ENCODE measurements at regions not wholly inside any gene's neighbourhood (a gene's known extent, or its start where the extent isn't known, plus 50 kb on each side); places are given as distances from the start of the nearest gene placed in this dataset.
"Not testable (repeated sequence)": the region's sequence is repeated elsewhere in the genome, so short reads cannot be mapped to it uniquely, and the experiment has no call there.

DNA sequence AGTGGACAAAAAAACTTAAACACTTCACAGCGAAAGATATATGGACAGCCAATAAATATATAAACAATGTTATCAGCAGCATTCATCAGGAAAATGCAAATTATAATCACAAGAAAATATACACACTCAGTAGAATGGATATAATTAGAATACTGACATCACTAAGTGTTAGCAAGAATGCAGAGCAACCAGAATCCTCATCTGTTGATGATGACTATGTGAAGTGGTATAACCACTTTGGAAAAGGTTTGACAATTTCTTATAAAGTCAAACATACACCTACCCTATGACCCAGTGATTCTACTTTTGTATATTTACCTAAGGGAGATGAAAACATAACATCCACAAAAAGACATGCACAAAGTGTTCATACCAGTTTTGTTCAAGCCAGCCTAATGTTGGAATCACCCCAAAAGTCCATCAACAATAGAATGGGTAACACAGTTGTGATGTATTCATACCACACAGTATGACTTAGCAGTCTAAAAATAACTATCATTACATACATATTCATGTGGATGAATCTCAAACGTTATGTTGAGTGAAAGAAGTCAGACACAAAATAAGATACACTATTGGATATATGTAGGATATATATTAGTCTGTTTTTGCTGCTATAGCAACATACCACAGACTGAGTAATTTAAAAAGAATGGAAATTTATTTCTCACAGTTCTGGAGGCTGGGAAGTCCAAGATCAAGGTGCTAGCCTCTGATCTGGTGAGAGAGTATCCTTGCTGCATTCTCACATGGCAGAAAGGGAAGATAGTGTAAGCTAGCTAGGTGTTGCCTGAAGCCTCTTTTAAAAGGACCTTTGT lies 148.8 kb upstream of the ADAMTSL1 start:
- H4K8ac ChIP-seq (replicated peaks; ENCODE audit: insufficient read length, low read depth, low read length): no peak overlapping the region
- no peaks in the 10 kb centered on the region for H3K23me2 ChIP-seq (ENCODE audit: insufficient read length, low read depth, low read length, poor library complexity, severe bottlenecking)
- H3K9me3 ChIP-seq (ENCODE audit: control insufficient read depth, low read depth, low read length): no peaks in the 10 kb centered on the region
- H3K27ac ChIP-seq (ENCODE audit: insufficient read length, low read depth, low read length): no peak overlapping the region
- no peaks in the 10 kb centered on the region for H3K4me1 ChIP-seq (ENCODE audit: insufficient read depth, low read length)
- Mint-ChIP-seq H3K4me3 (no peak overlapping the region), H3K27ac (no peak overlapping the region), H3K36me3 (ENCODE audit: insufficient read depth in 1 of 3, low read depth in 3 of 3) (peaks cover 0 to 6% (median 0%) of the 10 kb centered on the region in 3 experiments; a peak in 1 of 7 replicates), H3K4me1 (no peaks in the 10 kb centered on the region), H3K9me3 (peaks cover 0 to 12% of the 10 kb centered on the region in 2 experiments; a peak in 3 of 5 replicates), H3K27me3 (ENCODE audit: low read depth) (no peaks in the 10 kb centered on the region)
- no peak overlapping the region for H2BK5ac ChIP-seq (ENCODE audit: insufficient read length, low read length)
- H2BK15ac ChIP-seq (ENCODE audit: low read depth, low read length): no peak overlapping the region
- no peak overlapping the region for H3K56ac ChIP-seq (ENCODE audit: insufficient read length, low read depth, low read length)
- H3K14ac ChIP-seq (ENCODE audit: insufficient read depth, low read length): no peak overlapping the region
- H2AK5ac ChIP-seq (ENCODE audit: insufficient read length, low read length): no peak overlapping the region
- H4K91ac ChIP-seq (ENCODE audit: insufficient read length, low read depth, low read length): no peak overlapping the region
- H4K5ac ChIP-seq (ENCODE audit: insufficient read length, low read depth, low read length): no peak overlapping the region
- no peak overlapping the region for H2BK120ac ChIP-seq (ENCODE audit: low read depth, low read length, poor library complexity, severe bottlenecking)
- no peak for DNase-seq
- H3K4me2 ChIP-seq (ENCODE audit: insufficient read depth, insufficient read length, low read length): no peak overlapping the region
- no peak overlapping the region for H3K4ac ChIP-seq (ENCODE audit: low read depth, low read length)
- no peak overlapping the region for H3K18ac ChIP-seq (ENCODE audit: insufficient read length, low read depth, low read length)
- no peak for TF ChIP-seq CTCF (conservative IDR thresholded peaks at IDR 0.05)
- H2AFZ ChIP-seq (ENCODE audit: low read length): no peak overlapping the region
- no CpG with 5 or more reads among the region's 2 CpGs for WGBS (ENCODE audit: extremely low coverage, insufficient read length, low lambda C conversion rate)
- no peak overlapping the region for H3T11ph ChIP-seq (ENCODE audit: low read length)
- no peak overlapping the region for H3K23ac ChIP-seq (ENCODE audit: insufficient read length, low read depth, low read length)
- no peak overlapping the region for H3K9ac ChIP-seq (ENCODE audit: extremely low read depth, insufficient read length, low read length)
- no peaks in the 10 kb centered on the region for H3K79me1 ChIP-seq (ENCODE audit: insufficient read depth, low read depth, low read length, poor library complexity, severe bottlenecking)
- no peaks in the 10 kb centered on the region for H3K27me3 ChIP-seq (ENCODE audit: insufficient read depth, low read length)
- no peaks in the 10 kb centered on the region for H4K20me1 ChIP-seq (ENCODE audit: control insufficient read depth, insufficient read depth, insufficient read length)
- H2BK12ac ChIP-seq (ENCODE audit: insufficient read length, low read depth, low read length): no peak overlapping the region
- no peak overlapping the region for H2BK20ac ChIP-seq (ENCODE audit: low read depth, low read length, poor library complexity, severe bottlenecking)
- H3K79me2 ChIP-seq (ENCODE audit: insufficient read depth, low read length): no peaks in the 10 kb centered on the region

- not testable (repeated sequence) for H3K27me3 ChIP-seq (ENCODE audit: insufficient read depth, low read length); H3K27me3 Mint-ChIP-seq (ENCODE audit: low read depth); H3K27ac Mint-ChIP-seq; H3K36me3 Mint-ChIP-seq (ENCODE audit: insufficient read depth in 1 of 3, low read depth in 3 of 3); H3K9ac ChIP-seq (ENCODE audit: extremely low read depth, insufficient read length, low read length); H4K20me1 ChIP-seq (ENCODE audit: control insufficient read depth, insufficient read depth, insufficient read length); H3K79me1 ChIP-seq (ENCODE audit: insufficient read depth, low read depth, low read length, poor library complexity, severe bottlenecking); H3K14ac ChIP-seq (ENCODE audit: insufficient read depth, low read length); H3K18ac ChIP-seq (ENCODE audit: insufficient read length, low read depth, low read length); H2BK12ac ChIP-seq (ENCODE audit: insufficient read length, low read depth, low read length); H3K4ac ChIP-seq (ENCODE audit: low read depth, low read length); H3T11ph ChIP-seq (ENCODE audit: low read length); H2AFZ ChIP-seq (ENCODE audit: low read length); H3K56ac ChIP-seq (ENCODE audit: insufficient read length, low read depth, low read length); H2BK20ac ChIP-seq (ENCODE audit: low read depth, low read length, poor library complexity, severe bottlenecking); H3K23ac ChIP-seq (ENCODE audit: insufficient read length, low read depth, low read length); H2BK5ac ChIP-seq (ENCODE audit: insufficient read length, low read length); H3K4me1 Mint-ChIP-seq; H3K23me2 ChIP-seq (ENCODE audit: insufficient read length, low read depth, low read length, poor library complexity, severe bottlenecking); H3K27ac ChIP-seq (ENCODE audit: insufficient read length, low read depth, low read length); H4K91ac ChIP-seq (ENCODE audit: insufficient read length, low read depth, low read length); DNase-seq; H4K8ac ChIP-seq (replicated peaks; ENCODE audit: insufficient read length, low read depth, low read length); H2BK120ac ChIP-seq (ENCODE audit: low read depth, low read length, poor library complexity, severe bottlenecking); H3K4me3 Mint-ChIP-seq; H3K4me1 ChIP-seq (ENCODE audit: insufficient read depth, low read length); H3K79me2 ChIP-seq (ENCODE audit: insufficient read depth, low read length); H2BK15ac ChIP-seq (ENCODE audit: low read depth, low read length); H3K4me2 ChIP-seq (ENCODE audit: insufficient read depth, insufficient read length, low read length); H2AK5ac ChIP-seq (ENCODE audit: insufficient read length, low read length); H3K9me3 ChIP-seq (ENCODE audit: control insufficient read depth, low read depth, low read length); H4K5ac ChIP-seq (ENCODE audit: insufficient read length, low read depth, low read length)
- H3K9me3 Mint-ChIP-seq: peaks cover 0 to 12% of the 10 kb centered on the region in 2 experiments; a peak in 3 of 5 replicates
- no CpG with 5 or more reads among the region's 7 CpGs for WGBS (ENCODE audit: extremely low coverage, insufficient read length, low lambda C conversion rate)
These were observed 148.3 kb upstream of the ADAMTSL1 start for GRCh38 chr9:18325746-18326011.
